Brain microvascular endothelial cell (primary cell): ENCODE measurements at regions not wholly inside any gene's neighbourhood (a gene's known extent, or its start where the extent isn't known, plus 50 kb on each side); places are given as distances from the start of the nearest gene placed in this dataset.

Source experiments
- DNase-seq: peaks from one replicate; pipeline ENCODE4 v3.0.0-alpha.2; 2020
- H3K27ac ChIP-seq: fragments of 250-450 bp; sonication (Bioruptor Pico); 2 replicates; pipeline ENCODE4 v1.5.1; 2020; ENCODE audit warnings: mild to moderate bottlenecking, moderate library complexity
- H3K27me3 ChIP-seq: fragments of 250-450 bp; sonication (Bioruptor Pico); replicated peaks from 2 replicates; pipeline ENCODE4 v1.5.1; 2020; ENCODE audit warnings: mild to moderate bottlenecking
- H3K36me3 ChIP-seq: fragments of 250-450 bp; sonication (Bioruptor Pico); replicated peaks from 2 replicates; pipeline ENCODE4 v1.5.1; 2020; ENCODE audit warnings: mild to moderate bottlenecking
- H3K4me3 ChIP-seq: 2 replicates; pipeline ENCODE4 v1.5.1; 2011; ENCODE audit warnings: low read depth, mild to moderate bottlenecking, control low read depth, low read length, moderate library complexity
- in situ Hi-C: cut with HindIII; loops from 2 replicates; pipeline ENCODE4 v1.10.0; 2017; ENCODE audit warnings: low sequenced_read_pairs, low pct_ligation_motif_present
- TF ChIP-seq, protein P1 (sequence below): IDR thresholded peaks from 2 replicates; pipeline ENCODE4 v1.5.1; 2011; ENCODE audit warnings: low read depth, mild to moderate bottlenecking, moderate library complexity, low read length, control low read depth, inconsistent platforms; ENCODE audit errors: missing control alignments

DNA sequence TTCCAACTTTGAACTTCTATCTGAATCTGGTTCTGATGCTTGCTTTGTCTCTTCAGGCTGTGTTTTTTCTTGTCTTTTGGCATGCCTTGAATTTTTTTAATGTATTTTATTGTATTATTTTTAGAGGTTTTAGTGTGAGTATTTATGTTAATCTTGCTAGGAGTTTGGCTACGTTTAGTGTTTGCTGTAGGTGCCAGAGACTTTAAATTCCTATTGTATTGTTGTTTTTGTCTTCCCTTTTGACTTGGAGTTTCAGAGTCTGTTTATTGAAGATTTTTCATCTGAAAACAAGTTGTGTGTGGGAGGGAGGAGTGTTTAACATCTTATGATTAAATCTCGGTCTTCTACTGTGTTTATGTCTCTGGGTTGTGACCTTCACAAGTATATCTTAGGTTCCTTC lies 956.8 kb downstream of the TLE1 start:
- in situ Hi-C loops, result no loop called here
- no peak overlapping the region for H3K4me3 ChIP-seq
- no peak for DNase-seq
- H3K27ac ChIP-seq, result no peak overlapping the region
- no peaks in the 10 kb centered on the region for H3K36me3 ChIP-seq
- no peaks in the 10 kb centered on the region for H3K27me3 ChIP-seq
- TF ChIP-seq, protein P1, sequence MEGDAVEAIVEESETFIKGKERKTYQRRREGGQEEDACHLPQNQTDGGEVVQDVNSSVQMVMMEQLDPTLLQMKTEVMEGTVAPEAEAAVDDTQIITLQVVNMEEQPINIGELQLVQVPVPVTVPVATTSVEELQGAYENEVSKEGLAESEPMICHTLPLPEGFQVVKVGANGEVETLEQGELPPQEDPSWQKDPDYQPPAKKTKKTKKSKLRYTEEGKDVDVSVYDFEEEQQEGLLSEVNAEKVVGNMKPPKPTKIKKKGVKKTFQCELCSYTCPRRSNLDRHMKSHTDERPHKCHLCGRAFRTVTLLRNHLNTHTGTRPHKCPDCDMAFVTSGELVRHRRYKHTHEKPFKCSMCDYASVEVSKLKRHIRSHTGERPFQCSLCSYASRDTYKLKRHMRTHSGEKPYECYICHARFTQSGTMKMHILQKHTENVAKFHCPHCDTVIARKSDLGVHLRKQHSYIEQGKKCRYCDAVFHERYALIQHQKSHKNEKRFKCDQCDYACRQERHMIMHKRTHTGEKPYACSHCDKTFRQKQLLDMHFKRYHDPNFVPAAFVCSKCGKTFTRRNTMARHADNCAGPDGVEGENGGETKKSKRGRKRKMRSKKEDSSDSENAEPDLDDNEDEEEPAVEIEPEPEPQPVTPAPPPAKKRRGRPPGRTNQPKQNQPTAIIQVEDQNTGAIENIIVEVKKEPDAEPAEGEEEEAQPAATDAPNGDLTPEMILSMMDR, result no peak

DNA sequence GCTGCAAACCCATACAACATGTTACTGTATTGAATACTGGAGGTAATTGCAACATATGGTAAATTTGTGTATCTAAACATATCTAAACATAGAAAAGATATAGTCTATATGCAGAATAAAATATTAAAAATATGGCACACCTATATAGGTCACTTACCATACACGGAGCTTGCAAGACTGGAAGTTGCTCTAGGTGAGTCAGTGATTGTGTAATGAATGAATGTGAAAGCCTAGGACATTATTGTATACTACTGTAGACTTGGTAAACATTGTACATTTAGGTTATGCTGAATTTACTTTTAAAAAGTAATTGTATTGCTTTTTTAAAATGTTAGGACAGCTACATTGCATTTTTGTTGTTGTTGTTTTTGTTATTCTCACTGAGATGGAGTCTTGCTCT lies 968.8 kb downstream of the TLE1 start:
- Histone ChIP-seq H3K4me3 (no peak overlapping the region), H3K27me3 (no peaks in the 10 kb centered on the region), H3K36me3 (no peaks in the 10 kb centered on the region), H3K27ac (no peak overlapping the region)
- in situ Hi-C loops, result no loop called here
- no peak for DNase-seq
- TF ChIP-seq, protein P1, result no peak

DNA sequence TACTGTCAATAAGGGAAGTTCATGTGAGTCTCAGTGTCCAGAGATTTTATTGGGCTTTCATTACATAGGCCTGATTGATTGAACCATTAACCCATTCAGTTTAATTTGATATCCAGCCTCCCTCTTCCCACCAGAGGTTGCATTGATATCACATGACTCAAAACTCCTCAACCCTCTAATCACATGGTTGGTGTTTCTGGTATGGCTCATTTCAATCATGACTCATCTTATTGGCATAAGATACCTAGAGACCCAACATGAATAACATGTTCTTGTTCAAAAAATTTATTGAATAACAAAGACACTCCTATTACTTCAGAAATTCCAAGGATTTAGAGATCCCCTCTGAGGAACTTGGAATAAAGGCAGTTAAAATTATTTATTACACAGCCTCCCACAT lies 982.2 kb downstream of the TLE1 start:
- no peak overlapping the region for H3K27ac ChIP-seq
- in situ Hi-C loops, result no loop called here
- DNase-seq, result peak; percentile 28

DNA sequence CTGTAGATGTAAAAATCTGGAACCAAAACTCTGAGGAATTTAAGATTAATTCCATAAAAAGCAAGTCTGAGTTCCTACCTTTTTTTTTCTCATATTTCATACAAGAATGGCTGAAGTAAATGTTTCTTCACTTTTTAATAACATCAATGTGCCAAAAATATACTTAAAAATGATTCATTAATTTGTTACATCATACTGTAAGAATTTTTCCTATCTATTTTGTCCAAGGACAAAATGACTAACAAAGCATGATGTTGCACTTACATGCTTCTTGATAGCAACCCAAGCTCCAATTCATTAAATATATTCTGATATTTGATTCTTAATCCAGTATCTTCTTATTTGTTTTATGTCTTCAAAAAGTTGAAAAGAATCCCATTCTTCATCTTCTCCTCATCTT lies 988.3 kb downstream of the TLE1 start:
- no peak overlapping the region for H3K4me3 ChIP-seq
- DNase-seq, result no peak
- TF ChIP-seq, protein P1, result no peak
- H3K27me3 ChIP-seq, result no peaks in the 10 kb centered on the region
- in situ Hi-C loops, result no loop called here
- H3K27ac ChIP-seq, result no peak overlapping the region
- H3K36me3 ChIP-seq, result no peaks in the 10 kb centered on the region

More for the DNA sequence above, 982.2 kb downstream of the TLE1 start:
- TF ChIP-seq, protein P1, result no peak
- H3K4me3 ChIP-seq, result no peak overlapping the region
- H3K36me3 ChIP-seq, result no peaks in the 10 kb centered on the region
- no peaks in the 10 kb centered on the region for H3K27me3 ChIP-seq

DNA sequence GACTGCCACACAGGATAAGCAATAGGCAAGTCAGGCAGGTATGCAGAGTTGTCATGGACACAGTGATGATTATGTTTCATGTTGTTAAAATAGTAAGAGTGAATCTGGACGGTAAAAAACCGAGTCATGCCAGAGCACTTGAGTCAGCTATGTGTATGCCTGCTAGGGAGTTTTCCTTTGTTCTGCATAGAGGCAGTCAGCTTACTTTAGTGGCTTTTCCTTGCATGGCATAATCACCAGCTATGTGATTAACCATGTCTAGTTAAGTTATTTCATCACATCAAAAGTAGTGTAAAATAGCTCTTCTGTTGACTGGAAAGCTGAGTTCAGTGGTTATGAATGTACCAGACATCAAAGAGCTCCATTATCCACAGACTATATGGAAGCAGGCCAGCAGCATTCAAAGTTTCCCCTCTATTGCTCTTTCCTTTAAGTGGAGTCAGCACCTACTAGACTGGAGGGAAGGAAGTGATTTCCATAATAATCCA lies 989.8 kb downstream of the TLE1 start:
- Histone ChIP-seq H3K27ac (peak overlapping the region; percentile 8), H3K4me3 (no peak overlapping the region), H3K27me3 (no peaks in the 10 kb centered on the region), H3K36me3 (no peaks in the 10 kb centered on the region)
- peak; percentile 81 for DNase-seq
- in situ Hi-C loops, result no loop called here
- TF ChIP-seq, protein P1, result no peak

DNA sequence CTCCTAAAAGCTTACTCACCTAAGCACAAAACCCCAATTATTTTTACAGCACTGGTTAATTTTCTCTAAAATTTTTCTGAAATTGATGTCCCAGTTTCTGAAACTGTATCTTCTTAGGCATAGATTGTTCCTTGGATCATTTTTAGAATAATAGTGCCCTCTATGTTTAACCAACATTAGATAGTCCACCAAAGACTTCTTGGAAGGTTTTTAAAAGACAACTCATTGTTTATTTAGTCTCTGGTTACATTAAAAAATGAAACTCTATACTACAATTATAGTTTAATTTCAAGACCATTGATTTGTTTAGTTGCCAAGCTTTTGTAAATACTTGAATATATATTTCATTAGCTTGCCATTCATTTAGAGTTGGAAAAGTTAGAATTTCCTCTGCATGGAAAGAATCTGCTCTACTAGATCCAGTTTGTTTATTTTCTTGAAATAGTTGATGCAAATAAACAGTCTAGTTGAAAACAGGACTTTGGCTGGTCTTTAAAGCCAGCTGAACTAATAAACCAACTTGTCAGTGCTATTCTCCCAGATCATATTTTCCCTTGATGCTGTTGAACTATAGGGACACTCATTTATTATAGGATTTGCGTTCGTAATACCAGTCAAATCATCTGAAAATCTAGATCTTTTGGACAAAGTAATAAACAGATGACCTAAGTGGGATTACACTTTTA lies 990.5 kb downstream of the TLE1 start:
- DNase-seq, result no peak

More for the DNA sequence above, 990.5 kb downstream of the TLE1 start:
- in situ Hi-C loops, result no loop called here
- TF ChIP-seq, protein P1, result no peak
- Histone ChIP-seq H3K27me3 (no peaks in the 10 kb centered on the region), H3K4me3 (no peak overlapping the region), H3K36me3 (no peaks in the 10 kb centered on the region), H3K27ac (peak overlapping the region; percentile 6)
